LHCN-M2 (cell line): ENCODE measurements at regions not wholly inside any gene's neighbourhood (a gene's known extent, or its start where the extent isn't known, plus 50 kb on each side); places are given as distances from the start of the nearest gene placed in this dataset.
"Not testable (repeated sequence)": the region's sequence is repeated elsewhere in the genome, so short reads cannot be mapped to it uniquely, and the experiment has no call there.

Experiments used
- DNase-seq: peaks from one replicate; pipeline ENCODE4 v3.0.0-alpha.2; 2012; ENCODE audit warnings: low read depth

DNA sequence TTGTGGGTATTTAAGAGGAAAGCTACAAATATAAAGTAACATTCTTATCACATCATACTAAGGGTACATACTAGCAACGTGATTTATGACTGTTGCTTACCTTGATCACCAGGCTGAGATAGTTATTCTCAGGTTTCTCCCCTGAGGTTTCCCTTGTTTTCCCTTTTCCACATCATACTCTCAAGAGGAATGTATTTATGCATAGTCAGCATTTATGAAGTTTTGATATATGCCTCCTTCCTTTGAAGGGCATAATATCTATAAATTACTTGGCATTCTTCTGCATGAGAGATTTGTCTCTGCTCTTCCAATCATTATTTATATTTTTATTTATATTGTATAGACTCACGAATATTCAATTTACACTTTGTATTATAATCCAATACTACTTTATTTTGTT lies 726.7 kb upstream of the ADGRB3 start:
- no peak for DNase-seq

DNA sequence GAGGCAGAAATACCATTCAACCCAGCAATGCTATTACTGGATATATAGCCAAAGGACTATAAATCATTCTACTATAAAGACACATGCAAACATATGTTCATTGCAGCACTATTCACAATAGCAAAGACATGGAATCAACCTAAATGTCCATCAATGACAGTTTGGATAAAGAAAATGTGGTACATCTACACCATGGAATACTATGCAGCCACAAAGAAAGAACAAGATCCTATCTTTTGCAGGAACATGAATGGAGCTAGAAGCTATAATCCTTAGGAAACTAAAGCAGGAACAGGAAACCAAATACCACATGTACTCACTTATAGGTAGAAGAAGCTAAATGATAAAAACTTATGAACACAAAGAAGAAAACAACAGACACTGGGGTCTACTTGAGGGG lies 730.3 kb upstream of the ADGRB3 start:
- DNase-seq: not testable (repeated sequence)

DNA sequence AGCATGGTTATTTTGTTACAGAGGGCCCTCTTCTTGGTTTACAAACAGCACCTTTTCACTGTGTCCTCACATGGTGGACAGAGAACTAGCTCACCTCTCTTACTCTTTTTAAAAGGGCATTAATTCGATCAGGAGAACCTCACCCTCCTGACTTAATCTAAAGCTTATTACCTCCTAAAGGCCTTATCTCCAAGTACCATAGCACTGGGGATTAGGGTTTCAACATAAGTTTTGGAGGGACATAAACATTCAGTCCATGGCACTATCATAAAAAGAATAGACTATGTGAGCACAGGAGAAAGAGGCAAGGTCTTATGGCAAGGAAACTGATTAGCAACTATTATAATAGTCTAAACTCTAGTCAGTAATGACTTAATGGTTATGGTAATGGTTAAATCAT lies 736.2 kb upstream of the ADGRB3 start:
- DNase-seq: no peak

- no peak for DNase-seq
These were observed 737.0 kb upstream of the ADGRB3 start for GRCh38 chr6:67897998-67898607.

- peak; percentile 53 for DNase-seq
These were observed 738.6 kb upstream of the ADGRB3 start for GRCh38 chr6:67896476-67896875.

DNA sequence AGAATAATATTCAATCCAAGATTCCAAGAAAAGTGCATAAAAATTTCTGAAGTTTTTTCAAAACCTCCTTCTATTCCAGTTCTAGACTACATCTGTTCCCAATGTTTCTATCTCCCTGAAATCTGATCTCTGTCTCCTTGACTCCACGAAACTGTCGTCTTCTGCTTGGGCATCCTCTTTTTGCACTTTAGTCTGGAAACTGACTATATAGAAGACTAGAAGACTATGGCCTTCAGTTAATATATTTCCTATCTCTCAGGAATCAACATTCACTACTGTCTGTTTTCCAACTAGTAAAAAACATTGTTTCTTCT lies 745.4 kb upstream of the ADGRB3 start:
- no peak for DNase-seq

DNA sequence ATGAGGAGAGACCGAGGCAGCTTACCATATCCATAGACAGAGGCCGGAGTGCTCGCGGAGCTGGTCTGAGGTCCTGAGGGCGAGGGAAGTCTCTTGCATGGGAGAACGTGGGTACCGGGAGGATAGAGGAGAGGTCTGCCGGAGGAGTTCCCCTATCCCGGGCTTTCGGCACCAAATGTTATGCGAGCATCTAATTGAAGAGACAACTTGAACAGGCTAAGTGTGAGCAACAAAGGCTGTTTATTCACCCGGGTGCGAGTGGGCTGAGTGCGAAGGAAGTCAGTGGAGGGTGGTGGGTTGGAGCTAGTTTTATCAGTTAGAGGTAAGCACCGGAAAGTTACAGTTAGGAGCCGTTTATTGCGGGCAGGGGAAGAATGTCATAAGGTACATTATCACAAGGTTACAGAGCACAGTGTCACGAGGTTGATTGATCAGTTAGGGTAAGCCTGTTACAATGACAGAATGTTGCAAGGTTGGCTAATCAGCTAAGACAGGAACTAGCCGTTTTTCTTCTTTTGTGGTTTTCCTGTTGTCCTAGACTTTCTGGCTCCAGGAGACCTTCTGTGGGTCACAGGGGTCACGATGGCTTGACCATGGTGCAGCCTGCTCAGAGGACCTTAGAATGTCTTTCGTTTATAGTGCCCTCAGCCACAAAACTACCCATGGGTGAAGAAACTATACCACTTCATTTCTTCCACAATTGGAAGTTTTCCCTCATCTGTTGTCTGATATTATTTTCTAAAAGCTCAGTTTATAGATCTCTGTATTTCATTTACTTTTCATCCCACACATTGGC lies 746.0 kb upstream of the ADGRB3 start:
- peak; percentile 26 for DNase-seq

GRCh38 chr6:67888546-67888885 lies 746.6 kb upstream of the ADGRB3 start:
- DNase-seq: no peak

DNA sequence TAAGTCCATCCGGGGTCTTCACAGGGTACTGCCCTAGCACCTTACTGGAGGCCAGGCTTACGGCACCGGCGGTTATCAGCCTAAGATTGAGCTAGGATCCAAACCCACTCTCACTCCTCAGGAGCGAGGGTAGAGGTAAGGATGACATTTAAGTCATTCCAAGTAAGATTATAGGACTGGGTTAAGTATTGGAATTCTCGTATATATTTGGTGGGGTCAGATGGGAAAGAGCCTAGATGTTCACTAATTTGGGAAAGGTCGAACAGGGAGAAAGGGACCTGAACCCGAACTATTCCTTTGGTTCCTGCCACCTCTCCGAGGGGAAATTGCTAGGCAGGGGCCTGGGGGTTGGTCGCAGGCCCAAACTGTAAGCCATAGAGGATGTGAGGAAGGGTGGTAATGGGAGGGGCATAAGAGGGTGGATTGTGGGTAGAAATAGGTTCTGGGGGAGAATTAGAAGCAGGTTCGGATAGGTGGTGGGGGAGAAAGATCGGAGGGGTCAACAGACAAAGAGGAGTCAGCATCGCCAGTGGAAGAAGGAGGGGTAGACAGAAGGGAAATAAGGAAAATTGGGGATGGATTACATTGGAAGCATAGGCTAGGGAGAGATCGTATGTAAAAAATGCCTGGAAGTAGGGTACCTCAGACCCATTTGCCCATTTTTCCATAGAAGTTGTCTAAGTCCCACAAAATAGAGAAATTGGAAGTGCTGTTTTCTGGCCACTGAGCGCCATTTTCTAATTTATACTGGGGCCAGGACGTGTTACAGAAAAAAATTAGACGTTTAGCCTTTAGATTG lies 747.1 kb upstream of the ADGRB3 start:
- DNase-seq: no peak

- no peak for DNase-seq
These were observed 747.7 kb upstream of the ADGRB3 start for GRCh38 chr6:67887419-67887746.

GRCh38 chr6:67886840-67887292 lies 748.2 kb upstream of the ADGRB3 start:
- DNase-seq: no peak

DNA sequence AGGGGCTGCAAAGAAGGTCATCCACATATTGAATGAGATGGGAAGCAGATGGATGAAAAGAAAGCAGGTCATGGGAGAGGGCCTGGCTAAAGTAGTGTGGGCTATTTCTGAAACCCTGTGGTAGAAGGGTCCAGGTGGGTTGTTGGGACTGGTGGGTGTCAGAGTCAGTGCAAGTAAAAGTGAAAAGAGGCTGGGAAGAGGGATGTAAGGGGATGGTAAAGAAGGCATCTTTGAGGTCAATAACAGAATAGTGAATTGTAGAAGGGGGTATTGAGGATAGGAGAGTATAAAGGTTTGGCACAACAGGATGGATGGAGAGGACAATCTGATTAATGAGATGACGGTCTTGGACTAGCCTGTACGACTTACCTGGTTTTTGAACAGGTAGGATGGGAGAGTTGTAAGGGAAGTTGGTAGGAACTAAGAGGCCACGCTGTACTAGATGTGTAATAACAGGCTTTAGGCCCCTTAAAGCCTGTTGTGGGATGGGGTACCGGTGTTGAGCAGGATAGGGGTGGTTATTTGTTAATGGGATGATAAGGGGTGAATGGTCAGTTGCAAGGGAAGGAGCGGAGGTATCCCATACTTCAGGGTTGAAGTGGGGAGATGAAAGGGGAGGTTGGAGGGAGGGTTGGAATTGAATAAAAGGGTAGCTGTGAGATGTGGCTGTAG lies 748.9 kb upstream of the ADGRB3 start:
- DNase-seq: no peak

- no peak for DNase-seq
These were observed 749.7 kb upstream of the ADGRB3 start for GRCh38 chr6:67885081-67886033.

GRCh38 chr6:67884442-67884841 lies 750.6 kb upstream of the ADGRB3 start:
- DNase-seq: no peak

DNA sequence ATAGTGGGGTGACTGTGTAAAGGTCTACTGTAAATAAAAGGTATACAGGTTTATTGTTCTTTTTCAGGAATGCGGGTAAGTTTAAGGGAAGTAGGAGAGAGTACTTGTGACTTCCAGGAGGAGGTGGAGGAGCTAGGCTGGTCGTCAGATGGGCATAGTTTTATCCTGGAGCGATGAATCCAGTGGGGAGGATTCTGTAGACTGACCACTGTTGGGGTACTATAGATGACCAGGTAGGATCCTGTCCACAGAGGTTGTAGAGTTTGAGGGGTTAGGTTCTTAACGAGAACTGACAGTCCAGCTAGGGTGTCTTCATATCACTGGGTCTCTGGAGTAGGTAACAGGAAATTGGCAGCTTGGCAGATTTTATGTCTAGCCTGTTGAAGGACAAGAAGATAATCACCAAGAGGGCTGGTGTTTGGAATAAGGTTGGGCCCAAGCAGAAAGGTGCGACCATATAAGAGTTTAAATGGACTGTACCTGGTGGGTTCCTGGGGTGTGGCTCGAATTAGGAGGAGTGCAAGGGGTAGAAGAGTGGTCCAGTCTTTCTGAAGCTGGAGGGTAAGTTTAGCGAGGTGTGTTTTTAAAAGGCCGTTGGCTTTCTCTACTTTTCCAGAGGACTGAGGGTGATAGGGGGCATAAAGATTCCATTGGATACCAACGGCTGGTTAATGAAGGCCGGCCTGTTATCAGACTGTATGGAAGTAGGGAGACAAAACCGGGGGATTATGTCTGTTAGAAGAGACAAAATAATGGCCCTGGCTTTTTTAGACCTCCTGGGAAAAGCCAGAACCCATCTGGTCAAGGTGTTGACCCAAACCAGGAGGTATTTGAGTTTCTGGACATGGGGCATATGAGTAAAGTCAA lies 751.3 kb upstream of the ADGRB3 start:
- no peak for DNase-seq

DNA sequence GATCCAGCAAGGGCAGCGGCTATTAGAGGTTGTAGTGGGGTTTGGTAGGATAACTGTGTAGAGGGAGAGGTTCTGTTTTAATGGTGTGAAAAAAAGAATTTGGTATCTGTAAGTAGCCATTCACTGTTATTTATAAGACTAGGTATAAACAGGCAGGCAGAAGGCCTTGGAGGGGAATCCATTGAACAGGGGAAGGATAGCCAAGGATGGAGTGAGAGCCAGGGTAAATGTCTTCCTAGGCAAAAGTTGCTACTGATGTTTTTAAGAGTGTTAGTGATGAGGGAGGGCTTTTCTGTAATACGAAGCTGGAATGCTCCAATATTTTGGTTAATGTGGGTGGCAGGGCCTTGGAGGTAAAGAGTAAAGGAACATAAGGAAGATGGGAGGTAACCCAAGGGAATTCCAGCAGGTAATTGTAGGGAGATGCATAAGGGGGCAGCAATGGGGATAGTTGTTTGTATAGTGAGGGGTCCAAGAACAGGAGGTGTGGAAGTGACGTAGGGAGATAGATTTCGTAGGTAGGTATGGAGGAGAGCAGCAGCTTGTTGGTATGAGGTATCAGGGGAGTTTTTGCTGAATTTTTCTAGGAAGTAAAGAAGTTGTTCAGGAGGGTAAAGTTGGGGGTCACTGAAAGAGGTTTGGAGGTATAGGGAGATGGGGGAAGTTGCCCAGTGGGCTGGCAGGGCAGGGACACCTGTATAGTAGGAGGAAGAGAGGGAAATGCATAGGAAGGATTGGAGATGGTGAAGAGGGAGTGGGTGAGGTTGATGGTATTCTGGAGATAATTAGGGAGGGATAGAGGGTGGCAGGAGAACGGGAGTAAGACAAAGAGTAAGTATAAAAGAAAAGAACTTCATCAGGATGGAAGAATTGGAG lies 752.4 kb upstream of the ADGRB3 start:
- DNase-seq: no peak

- no peak for DNase-seq
These were observed 753.4 kb upstream of the ADGRB3 start for GRCh38 chr6:67881706-67882065.

- DNase-seq: peak; percentile 51
These were observed 754.0 kb upstream of the ADGRB3 start for GRCh38 chr6:67880939-67881705.
